ENCODE measurements at regions not wholly inside any gene's neighbourhood (a gene's known extent, or its start where the extent isn't known, plus 50 kb on each side); places are given as distances from the start of the nearest gene placed in this dataset.

DNA sequence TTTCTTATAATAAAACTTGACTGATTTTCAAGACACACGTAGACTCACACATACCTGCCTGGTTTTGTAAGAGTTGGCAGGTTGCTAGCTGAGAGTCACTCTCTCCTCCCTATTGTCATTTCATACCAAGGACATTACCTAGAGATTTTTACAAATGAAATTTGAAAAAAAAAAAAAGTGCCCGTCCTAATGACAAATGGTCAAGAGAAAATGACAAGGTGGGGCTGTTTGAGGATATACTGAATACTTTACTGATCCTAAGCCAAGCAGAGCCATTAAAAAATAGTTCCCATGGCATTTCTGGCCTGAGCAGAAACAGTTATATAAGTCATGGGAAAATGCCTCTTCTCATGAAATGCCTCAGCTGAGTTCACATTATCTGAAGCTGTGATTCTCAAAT is 150.2 kb downstream of the DYRK2 start:
- DNase-seq = no peak

DNA sequence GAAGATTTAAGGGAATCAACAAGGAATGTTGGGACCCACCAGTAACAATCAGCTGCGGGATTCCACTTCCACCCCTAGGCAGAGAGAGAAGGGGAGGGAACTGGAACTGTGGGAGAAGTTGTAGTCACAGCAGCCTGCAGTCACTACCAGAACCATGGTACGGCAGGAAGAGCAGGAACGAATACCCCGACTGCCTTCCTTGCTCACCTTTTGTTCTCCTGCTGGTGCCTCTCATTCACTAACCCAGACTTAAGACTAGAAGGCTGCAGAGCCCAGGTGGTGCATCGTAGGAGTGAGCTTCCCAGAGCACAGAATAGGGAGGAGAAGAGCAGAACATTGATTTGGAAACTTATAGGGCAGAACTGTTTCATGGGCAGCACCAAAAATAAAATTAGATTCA is 154.2 kb downstream of the DYRK2 start:
- DNase-seq = no peak

DNA sequence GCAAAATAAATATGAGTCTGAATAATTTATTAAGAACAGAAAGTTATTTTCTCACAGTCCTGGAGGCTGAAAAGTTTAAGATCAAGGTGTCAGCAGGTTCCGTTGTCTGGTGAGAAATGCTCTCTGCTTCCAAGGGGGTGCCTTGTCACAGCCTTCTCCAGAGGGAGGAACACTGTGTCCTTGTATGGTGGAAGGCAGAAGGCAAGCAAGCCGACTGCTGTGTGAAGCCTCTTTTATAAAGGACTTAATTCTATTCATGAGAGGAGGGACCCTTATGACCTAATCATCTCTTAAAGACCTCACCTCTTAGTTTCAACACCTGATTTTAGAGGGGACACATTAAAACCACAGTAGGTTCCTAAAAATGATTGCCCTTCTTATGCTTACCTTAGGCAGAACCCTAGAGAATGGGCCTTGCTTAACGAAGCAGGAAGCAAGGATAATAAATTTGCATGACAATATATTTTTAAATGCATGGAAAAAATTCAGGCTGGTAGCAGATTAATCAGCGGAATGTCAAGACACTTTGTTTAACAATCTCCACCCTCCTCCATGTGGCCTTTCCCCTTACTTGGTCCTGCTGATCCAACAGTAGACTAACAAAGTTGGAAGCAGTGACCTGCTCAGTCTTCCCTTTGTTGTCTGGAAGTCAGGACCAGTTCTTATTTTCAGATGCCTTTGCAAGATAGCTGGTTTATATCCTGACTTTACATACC is 154.9 kb downstream of the DYRK2 start:
- no peak for DNase-seq

DNA sequence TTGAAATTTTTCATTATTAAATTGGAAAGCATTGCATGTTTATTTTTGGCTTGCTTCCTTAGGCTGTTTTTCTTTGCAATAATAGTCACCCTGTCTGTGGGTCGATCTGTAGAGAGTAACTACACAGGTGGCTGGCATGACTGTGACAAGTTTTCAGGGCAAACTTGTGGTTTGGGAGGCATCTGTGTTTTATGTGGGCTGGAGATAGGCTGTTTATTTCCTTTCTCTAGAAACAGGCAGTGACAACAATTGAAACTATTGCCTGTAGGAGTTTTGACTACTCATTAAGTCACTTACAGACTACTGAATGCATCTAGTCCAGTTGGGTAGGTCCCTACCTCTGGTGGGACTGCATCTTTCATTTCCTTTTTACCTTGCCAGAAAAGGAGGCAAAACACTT is 155.6 kb downstream of the DYRK2 start:
- DNase-seq = no peak

DNA sequence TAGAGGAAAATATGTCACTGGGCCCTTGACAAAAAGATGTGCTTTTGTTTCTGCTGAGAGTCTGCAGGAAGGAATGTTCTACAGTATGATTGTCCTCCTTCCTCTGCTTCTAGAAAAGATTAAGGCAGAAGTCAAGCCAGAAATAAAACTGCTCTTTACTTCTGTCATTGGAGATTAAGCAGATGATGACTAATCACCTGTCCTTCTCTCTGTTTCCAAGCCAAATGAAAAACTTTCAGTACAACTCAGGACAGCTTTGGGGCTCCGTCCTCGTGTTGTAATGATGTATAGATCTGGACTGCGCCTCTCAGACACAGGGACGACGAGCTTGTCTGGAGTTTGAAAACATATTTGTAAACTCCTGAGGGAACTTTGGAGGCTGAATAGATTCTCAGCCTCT is 159.3 kb downstream of the DYRK2 start:
- no peak for DNase-seq

DNA sequence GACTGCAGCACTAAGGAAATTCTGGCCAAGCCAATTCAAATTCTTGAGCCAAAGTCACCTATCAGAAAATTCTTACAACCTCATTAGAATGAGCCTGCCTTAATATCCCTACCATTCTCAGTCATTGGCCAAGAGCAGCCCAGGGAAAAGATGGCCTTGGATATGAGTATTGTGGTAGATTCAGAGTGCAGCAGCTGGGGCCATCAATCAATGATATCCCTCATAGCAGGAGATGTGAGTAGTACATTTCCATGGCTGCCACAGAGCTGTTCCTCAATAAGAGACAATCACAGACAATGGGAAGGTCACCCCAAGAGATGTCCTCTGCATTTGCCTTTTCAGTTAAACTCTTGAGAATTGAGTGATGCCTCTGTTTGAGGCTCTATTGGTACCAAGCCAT is 161.6 kb downstream of the DYRK2 start:
- DNase-seq = no peak

DNA sequence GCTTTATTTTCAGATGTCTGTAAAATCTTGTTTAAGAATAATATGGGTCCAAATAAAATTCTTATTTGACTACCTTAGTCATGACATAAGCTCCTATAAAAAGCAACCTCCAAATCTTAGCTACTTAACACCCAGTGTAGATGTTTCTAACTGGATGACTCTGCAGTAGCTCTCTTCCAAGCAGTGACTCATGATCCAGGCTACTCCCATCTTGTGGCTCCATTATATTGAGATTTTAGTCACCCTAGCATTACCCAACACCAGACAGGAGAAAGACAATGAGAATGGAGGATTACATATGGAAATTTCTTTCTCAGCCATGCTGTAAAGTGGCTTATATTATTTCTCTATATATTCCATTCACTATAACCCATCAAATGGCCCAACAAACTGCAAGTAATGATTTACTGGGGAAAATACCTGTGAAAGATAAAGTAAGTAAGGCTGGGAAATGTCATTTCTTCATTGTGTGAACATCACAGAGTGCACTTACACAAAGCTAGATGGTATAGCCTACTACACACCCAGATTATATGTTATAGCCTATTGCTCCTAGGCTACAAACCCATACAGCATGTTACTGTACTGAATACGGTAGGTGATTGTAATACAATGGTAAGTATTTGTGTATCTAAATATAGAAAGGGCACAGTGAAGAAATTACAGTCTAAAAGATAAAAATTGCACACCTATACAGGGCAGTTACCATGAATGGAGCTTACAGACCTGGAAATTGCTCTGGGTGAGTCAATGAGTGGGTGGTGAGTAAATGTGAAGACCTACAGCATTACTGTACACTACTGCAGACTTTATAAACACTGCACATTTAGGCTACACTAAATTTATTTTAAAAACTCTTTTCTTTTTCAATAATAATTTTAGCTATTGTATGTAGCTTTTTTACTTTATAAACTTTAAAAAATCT is 163.2 kb downstream of the DYRK2 start:
- DNase-seq = no peak

DNA sequence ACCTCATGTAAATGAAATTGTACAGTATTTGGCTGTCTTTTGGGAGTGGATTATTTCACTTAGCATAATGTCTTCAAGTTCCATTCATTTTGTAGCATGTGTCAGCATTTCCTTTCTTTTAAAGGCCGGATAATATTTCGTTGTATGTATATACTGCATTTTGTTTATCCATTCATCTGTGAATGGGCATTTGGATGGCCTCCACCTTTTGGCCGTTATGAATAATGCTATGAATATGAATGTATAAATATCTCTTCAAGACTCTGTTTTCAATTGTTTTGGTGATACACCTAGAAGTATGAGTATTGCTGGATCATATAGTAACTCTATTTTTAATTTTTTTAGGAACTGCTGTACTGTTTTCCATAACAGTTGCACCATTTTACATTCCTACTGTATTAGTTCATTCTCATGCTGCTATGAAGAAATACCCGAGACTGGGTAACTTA is 164.9 kb downstream of the DYRK2 start:
- DNase-seq = no peak

DNA sequence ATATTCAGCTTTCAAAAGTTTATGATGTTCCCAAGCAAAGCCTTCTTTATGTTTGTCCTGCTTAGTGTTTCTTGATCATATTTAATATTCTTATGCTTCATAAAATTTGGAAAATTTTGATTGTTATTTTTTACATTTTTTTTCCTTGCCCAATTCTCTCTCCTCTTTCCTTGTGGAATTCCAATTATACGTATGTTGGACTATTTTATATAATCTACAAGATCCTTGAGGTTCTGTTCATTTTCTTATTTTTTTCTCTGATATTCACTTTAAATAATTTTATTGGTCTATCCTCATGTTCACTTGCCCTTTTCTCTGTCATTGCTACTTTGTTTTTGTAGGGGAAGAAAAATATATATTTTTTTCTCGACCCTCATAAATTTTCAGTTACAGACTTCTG is 167.7 kb downstream of the DYRK2 start:
- DNase-seq = no peak

DNA sequence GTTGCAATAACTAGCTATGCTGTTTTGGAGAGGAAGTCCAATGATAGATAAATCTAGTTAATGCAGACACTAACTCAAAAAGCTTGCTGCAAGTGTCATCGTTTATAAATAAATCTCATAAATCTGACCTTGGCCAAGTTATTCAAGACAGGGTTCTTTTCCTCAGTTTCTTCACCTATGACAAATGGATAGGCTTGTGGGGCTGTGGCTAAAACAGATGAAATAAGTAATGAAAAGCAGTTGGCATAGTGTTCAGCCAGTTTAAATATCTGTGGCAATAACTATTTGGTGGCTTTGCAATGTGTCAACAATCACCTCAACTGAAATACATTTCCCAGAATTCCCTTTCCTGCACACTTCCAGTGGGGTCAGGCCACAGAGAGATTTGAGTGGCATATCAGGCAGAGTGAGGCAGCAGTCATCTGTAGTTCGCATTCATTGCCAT is 169.9 kb downstream of the DYRK2 start:
- no peak for DNase-seq

DNA sequence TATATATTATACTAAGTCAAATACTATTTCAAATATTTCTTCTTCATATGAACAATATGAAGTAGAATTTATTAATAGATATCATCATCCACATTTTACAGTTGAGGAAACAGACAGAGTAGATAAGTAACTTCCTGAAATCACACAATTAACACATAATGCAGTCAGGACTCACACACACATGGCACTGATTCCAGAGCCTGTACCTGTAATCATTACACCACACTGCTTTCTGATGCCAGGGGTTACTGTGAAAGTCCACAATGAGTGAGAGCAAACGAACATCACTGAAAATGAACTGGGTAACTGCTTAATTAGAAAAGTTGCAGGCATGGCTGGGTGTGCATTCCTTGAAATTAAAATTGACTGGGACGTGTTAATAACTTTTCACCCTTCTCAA is 169.3 kb upstream of the IFNG-AS1 start:
- DNase-seq = no peak

DNA sequence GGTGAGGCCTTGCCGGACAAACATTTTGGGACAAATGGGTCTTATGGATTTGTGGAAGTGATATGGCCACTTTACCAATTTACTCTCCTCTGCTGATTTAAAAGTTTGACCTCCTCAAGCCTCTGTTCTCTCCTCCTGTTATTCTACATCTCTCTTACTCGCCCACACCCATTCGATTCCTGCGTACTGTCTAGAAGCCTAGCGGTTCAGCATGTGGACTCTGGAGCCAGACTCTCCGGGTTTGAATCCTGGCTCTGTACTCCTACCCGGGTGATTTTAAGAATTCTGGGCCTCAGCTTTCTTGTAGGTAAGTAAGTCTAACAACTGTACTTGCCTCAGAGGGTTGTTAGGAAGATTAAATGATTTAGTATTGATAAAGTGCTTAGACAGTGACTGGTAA is 168.6 kb upstream of the IFNG-AS1 start:
- DNase-seq = no peak

DNA sequence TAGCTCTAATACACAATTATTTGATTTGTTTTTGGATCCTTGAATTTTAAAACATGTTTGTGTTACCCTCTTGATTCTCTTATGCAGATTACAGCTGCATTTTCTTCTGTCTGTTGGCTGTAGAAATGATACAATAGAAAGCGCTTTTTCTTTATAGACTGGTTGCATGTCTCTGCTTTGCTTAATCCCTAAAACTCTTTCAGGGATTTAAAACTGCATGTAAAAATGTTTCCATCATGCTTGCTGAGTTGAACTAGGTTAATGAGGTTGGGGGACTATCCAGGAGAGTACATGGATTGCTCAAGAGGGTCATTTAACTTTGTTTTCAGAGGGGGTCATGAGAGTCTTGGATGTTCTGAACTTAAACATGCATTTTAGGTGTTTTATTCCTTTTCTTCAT is 166.4 kb upstream of the IFNG-AS1 start:
- no peak for DNase-seq

DNA sequence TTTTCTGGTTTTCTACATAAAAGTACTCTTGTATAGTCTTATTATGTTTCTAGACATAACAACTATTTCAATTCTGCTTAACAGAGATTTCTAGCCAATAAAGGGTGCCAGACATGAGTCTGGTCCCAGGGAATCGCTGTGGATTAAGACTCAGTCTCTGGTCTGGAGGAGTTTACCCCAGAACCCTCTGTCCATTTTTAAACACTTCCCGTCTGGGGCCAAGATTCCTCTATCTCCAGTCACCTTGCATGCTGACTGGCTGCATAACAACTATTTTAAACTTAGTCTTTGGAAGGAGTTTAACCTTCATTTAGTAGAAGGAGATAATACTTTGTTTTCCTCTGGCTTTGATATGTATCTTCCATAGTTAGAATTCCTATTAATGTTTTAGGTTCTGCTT is 163.1 kb upstream of the IFNG-AS1 start:
- no peak for DNase-seq

DNA sequence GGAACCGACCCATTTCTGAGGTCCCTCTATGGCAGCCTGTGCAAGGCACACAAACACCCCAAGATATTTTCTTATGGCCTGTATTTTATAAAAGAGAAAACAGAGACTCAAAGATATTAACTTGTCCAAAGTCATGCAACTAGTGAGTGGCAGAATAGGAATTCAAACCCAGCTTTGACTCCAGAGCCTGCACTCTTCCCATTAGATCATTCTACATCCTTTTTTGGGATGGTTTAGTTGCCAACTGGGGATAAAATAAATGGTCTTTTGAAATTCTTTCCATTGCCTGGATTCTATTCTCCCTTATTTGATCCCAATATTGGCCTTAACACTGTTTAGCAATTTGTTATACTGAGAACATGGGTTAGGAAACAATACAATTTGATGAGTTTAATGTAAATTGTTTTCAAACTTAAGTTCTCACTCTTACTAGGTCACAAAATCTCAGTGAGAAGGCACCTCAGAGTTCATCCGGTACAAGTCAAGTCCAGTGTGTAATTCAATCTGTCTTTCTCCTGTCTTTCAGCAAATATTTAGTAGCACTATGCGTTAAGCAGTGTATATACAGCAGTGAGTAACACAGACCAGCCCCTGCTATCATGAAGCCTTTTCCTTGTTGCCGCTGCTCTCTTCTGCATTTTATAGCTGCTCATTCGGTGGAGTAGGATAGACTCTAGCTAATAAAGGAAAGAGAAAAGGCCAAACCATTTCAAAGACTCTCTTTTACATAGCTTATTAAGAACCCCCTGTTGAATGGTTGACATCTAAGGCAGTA is 162.1 kb upstream of the IFNG-AS1 start:
- no peak for DNase-seq

DNA sequence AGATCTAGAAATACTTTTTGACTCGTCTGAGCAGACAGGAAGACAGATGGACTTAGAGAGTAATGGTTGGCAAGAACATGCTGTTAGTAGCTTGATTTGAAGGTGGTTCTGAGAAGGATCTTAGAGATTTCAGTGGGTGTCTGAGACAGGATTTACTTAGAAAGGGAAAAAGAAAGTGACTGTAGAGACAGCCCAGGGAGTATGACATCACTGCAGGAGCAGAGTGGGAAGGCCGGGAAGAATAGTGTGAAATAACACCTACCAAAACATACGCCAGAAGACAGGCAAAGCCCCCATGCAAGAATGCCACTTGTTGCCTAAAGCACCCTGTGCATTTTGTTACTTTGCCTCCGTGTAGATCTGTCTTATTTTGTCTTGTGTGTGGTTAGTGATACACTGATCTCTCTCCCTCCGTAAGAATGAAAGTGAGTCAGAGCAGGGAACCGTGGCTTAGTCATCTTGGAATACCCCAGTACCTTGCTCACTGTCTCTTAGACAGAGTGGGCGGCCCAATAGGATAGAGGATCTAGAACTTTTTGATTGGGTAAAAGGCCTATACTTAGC is 161.3 kb upstream of the IFNG-AS1 start:
- DNase-seq = no peak

DNA sequence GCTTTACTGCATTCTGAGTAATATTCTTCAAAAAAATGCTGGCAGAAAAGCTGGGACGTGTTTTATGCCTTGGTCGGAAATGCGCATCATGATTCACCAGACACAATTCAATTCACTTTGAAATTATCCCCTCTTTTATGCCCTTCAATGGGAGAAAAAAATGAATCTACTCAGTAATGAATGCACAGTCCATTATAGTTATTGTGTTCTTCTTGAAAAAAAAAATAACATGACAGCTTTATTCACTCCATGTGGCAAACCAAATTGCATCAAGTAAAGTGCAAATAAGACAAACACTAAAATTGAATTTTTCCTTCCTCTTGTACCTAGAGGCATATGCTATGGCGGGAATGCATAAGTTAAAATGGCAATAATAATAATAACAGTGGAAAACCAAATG is 159.4 kb upstream of the IFNG-AS1 start:
- no peak for DNase-seq

DNA sequence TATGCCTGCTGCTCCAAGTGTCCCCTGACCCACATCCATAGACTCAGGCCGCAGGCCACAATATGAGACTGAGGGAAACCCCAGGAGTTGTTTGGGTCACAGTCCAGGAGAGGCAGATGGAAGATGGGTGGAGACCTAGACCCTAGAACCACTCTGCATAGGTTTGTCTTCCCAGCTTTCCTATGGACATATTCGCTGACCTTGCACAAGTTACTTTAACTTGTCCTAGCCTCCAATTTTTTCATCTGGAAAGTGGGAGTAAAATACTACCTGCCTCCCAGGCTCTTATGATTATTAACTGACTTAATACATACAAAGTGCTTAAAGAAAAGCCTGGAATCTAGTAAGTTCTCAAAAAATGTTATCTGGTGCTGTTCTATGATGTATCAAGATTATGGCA is 157.1 kb upstream of the IFNG-AS1 start:
- no peak for DNase-seq

DNA sequence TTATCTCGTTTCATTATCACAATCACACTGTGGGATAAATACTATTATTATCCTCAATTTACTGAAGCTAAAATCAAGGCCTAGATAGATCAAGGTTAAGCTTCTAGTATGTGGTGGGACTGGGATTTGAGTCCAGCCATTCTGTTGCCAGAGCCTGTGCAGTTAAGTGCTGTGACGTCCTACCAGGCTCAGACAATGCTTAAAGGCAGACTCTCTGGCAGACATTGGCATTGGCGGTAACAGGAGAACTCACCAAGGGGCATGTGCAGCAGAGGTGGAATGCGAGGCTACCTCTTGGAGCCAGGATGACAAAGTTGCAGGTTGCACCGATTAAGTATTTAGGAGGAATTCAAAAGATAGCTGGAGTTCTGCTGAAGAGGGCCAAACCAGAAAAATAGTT is 155.6 kb upstream of the IFNG-AS1 start:
- no peak for DNase-seq

DNA sequence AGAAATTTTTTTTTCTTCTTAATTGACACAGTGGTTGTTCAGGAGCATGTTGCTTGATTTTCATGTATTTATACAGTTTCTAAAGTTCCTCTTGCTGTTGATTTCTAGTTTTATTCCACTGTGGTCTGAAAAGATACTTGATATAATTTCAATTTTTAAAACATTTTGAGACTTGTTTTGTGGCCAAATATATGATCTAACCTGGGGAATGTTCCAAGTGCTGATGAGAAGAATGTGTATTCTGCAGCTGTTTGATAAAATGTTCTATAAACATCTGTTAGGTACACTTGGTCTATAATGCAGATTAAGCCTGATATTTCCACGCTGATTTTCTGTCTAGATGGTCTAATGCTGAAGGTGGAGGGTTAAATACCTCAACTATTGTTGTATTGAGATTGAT is 151.4 kb upstream of the IFNG-AS1 start:
- no peak for DNase-seq

DNA sequence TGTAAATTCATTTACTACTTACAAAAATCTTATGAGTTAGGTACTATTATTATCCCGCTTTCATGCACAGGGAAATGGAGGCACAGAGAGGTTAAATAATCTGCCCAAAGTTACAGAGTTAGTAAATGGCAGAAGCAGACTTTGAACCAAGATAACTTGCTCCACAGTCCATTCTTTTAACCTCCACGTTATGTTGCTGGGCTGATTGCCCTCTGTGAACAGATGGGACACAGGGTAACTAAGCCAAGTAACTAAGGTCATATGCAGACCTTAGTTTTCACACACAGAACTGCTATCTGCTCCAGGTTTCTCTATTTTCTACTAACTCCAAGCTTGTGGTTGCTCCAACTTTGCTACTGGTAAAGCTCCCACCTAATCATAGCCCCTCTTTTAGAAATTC is 147.1 kb upstream of the IFNG-AS1 start:
- no peak for DNase-seq

DNA sequence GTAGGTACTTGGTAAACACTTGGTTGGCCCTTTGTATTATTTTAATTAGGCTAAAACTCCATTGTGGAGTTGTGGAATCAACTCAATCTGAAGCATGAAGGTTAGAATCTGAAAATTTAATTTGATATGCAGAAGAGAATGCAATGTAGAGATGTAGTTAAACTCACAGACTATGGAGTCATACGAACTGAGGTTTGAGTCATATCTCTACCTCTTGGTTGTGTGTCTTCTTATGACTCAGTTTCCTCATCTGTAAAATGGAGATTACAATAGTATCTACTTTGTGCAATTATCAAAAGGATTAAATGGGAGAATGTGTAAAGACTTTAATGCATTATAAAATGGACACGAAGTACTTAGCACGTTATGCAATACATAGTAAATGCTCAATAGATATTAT is 146.0 kb upstream of the IFNG-AS1 start:
- no peak for DNase-seq

DNA sequence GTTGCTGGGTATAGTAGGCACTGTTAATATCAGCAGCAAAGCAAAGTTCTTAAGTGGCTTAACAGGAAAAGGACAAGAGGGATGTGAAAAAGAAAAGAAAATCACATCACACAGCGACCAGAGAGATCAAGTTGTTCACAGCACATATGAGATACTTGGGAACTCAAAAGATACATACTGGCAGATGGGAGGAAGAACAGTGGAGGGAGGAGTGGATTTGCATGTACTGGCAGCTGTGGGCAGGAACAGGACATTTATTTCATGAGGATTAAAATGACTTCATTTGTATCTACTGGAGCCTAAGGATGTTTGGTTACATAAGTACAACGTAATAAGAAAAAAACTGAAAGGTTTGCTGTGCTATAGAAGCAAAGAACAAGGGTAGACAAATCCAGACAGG is 136.5 kb upstream of the IFNG-AS1 start:
- no peak for DNase-seq

All from CD4-positive, alpha-beta T cell treated with Interleukin-15 for 1 hour (primary cell).